ENCODE measurements at regions not wholly inside any gene's neighbourhood (a gene's known extent, or its start where the extent isn't known, plus 50 kb on each side); places are given as distances from the start of the nearest gene placed in this dataset.
"Not testable (repeated sequence)": the region's sequence is repeated elsewhere in the genome, so short reads cannot be mapped to it uniquely, and the experiment has no call there.

- WGBS, result 91% methylated on average over 2 of the region's 2 CpGs
- DNase-seq (ENCODE audit: extremely low spot score), result no peak
- no peak overlapping the region for H3K27ac ChIP-seq (ENCODE audit: low read depth)
- no peaks in the 10 kb centered on the region for H3K36me3 ChIP-seq (ENCODE audit: insufficient read depth)
- H3K4me3 ChIP-seq (ENCODE audit: low read depth, low read length), result no peak overlapping the region
- no peaks in the 10 kb centered on the region for H3K4me1 ChIP-seq (ENCODE audit: insufficient read depth)
These were observed 216.6 kb upstream of the RASGRP1 start for GRCh38 chr15:38781196-38781595.

GRCh38 chr15:38782156-38782555, 217.5 kb upstream of the RASGRP1 start:
- Histone ChIP-seq H3K4me3 (ENCODE audit: low read depth, low read length) (no peak overlapping the region), H3K27ac (ENCODE audit: low read depth) (no peak overlapping the region), H3K36me3 (ENCODE audit: insufficient read depth) (no peaks in the 10 kb centered on the region), H3K4me1 (ENCODE audit: insufficient read depth) (no peaks in the 10 kb centered on the region)
- 77% methylated on average over 1 of the region's 1 CpG for WGBS
- DNase-seq (ENCODE audit: extremely low spot score), result no peak

- Histone ChIP-seq H3K27ac (ENCODE audit: low read depth) (no peak overlapping the region), H3K4me1 (ENCODE audit: insufficient read depth) (no peaks in the 10 kb centered on the region), H3K4me3 (ENCODE audit: low read depth, low read length) (no peak overlapping the region), H3K36me3 (ENCODE audit: insufficient read depth) (no peaks in the 10 kb centered on the region)
- WGBS, result 87% methylated on average over 6 of the region's 6 CpGs
- no peak for DNase-seq (ENCODE audit: extremely low spot score)
These were observed 224.3 kb upstream of the RASGRP1 start for GRCh38 chr15:38788918-38789317.

- Histone ChIP-seq H3K27ac (ENCODE audit: low read depth) (no peak overlapping the region), H3K36me3 (ENCODE audit: insufficient read depth) (no peaks in the 10 kb centered on the region), H3K4me3 (ENCODE audit: low read depth, low read length) (no peak overlapping the region), H3K4me1 (ENCODE audit: insufficient read depth) (no peaks in the 10 kb centered on the region)
- DNase-seq (ENCODE audit: extremely low spot score), result no peak
- WGBS, result 71% methylated on average over 3 of the region's 3 CpGs
These were observed 225.0 kb upstream of the RASGRP1 start for GRCh38 chr15:38789566-38789965.

GRCh38 chr15:38793206-38793810, 228.7 kb upstream of the RASGRP1 start:
- no peak for DNase-seq (ENCODE audit: extremely low spot score)
- Histone ChIP-seq H3K4me1 (ENCODE audit: insufficient read depth) (no peaks in the 10 kb centered on the region), H3K36me3 (ENCODE audit: insufficient read depth) (no peaks in the 10 kb centered on the region), H3K27ac (ENCODE audit: low read depth) (no peak overlapping the region), H3K4me3 (ENCODE audit: low read depth, low read length) (no peak overlapping the region)
- 65% methylated on average over 4 of the region's 4 CpGs for WGBS

GRCh38 chr15:38795471-38796245, 231.0 kb upstream of the RASGRP1 start:
- WGBS, result 27% methylated on average over 3 of the region's 3 CpGs
- no peaks in the 10 kb centered on the region for H3K36me3 ChIP-seq (ENCODE audit: insufficient read depth)
- H3K4me1 ChIP-seq (ENCODE audit: insufficient read depth), result no peaks in the 10 kb centered on the region
- DNase-seq (ENCODE audit: extremely low spot score), result no peak
- no peak overlapping the region for H3K4me3 ChIP-seq (ENCODE audit: low read depth, low read length)
- no peak overlapping the region for H3K27ac ChIP-seq (ENCODE audit: low read depth)

- Histone ChIP-seq H3K36me3 (ENCODE audit: insufficient read depth) (no peaks in the 10 kb centered on the region), H3K4me3 (ENCODE audit: low read depth, low read length) (no peak overlapping the region), H3K4me1 (ENCODE audit: insufficient read depth) (no peaks in the 10 kb centered on the region), H3K27ac (ENCODE audit: low read depth) (no peak overlapping the region)
- 83% methylated on average over 3 of the region's 3 CpGs for WGBS
- no peak for DNase-seq (ENCODE audit: extremely low spot score)
These were observed 232.0 kb upstream of the RASGRP1 start for GRCh38 chr15:38796589-38796988.

- 91% methylated on average over 4 of the region's 4 CpGs for WGBS
These were observed 232.9 kb upstream of the RASGRP1 start for GRCh38 chr15:38797506-38797905.

GRCh38 chr15:38799202-38799601, 234.6 kb upstream of the RASGRP1 start:
- H3K4me1 ChIP-seq (ENCODE audit: insufficient read depth); DNase-seq (ENCODE audit: extremely low spot score); H3K27ac ChIP-seq (ENCODE audit: low read depth); H3K4me3 ChIP-seq (ENCODE audit: low read depth, low read length); H3K36me3 ChIP-seq (ENCODE audit: insufficient read depth): not testable (repeated sequence)
- 69% methylated on average over 5 of the region's 5 CpGs for WGBS

More at GRCh38 chr15:38797506-38797905, 232.9 kb upstream of the RASGRP1 start:
- H3K27ac ChIP-seq (ENCODE audit: low read depth); H3K4me3 ChIP-seq (ENCODE audit: low read depth, low read length); H3K36me3 ChIP-seq (ENCODE audit: insufficient read depth); DNase-seq (ENCODE audit: extremely low spot score); H3K4me1 ChIP-seq (ENCODE audit: insufficient read depth): not testable (repeated sequence)

- Histone ChIP-seq H3K4me1 (ENCODE audit: insufficient read depth) (no peaks in the 10 kb centered on the region), H3K36me3 (ENCODE audit: insufficient read depth) (no peaks in the 10 kb centered on the region), H3K4me3 (ENCODE audit: low read depth, low read length) (no peak overlapping the region), H3K27ac (ENCODE audit: low read depth) (no peak overlapping the region)
- no peak for DNase-seq (ENCODE audit: extremely low spot score)
These were observed 245.0 kb upstream of the RASGRP1 start for GRCh38 chr15:38809621-38810020.

- Histone ChIP-seq H3K4me3 (ENCODE audit: low read depth, low read length) (no peak overlapping the region), H3K4me1 (ENCODE audit: insufficient read depth) (no peaks in the 10 kb centered on the region), H3K36me3 (ENCODE audit: insufficient read depth) (no peaks in the 10 kb centered on the region), H3K27ac (ENCODE audit: low read depth) (no peak overlapping the region)
- DNase-seq (ENCODE audit: extremely low spot score), result no peak
- whole genome bisulfite sequencing, result 70% methylated on average over 2 of the region's 2 CpGs
These were observed 246.1 kb upstream of the RASGRP1 start for GRCh38 chr15:38810686-38811085.

- not testable (repeated sequence) for H3K36me3 ChIP-seq (ENCODE audit: insufficient read depth); H3K4me3 ChIP-seq (ENCODE audit: low read depth, low read length); H3K27ac ChIP-seq (ENCODE audit: low read depth); H3K4me1 ChIP-seq (ENCODE audit: insufficient read depth); DNase-seq (ENCODE audit: extremely low spot score)
- WGBS, result 100% methylated on average over 1 of the region's 1 CpG
These were observed 249.6 kb upstream of the RASGRP1 start for GRCh38 chr15:38814254-38814653.

- DNase-seq (ENCODE audit: extremely low spot score), result no peak
- WGBS, result 93% methylated on average over 1 of the region's 1 CpG
- Histone ChIP-seq H3K36me3 (ENCODE audit: insufficient read depth) (no peaks in the 10 kb centered on the region), H3K4me1 (ENCODE audit: insufficient read depth) (no peaks in the 10 kb centered on the region), H3K4me3 (ENCODE audit: low read depth, low read length) (no peak overlapping the region), H3K27ac (ENCODE audit: low read depth) (no peak overlapping the region)
These were observed 250.3 kb upstream of the RASGRP1 start for GRCh38 chr15:38814891-38815290.

- peak; percentile 45 for DNase-seq (ENCODE audit: extremely low spot score)
- H3K27ac ChIP-seq (ENCODE audit: low read depth), result no peak overlapping the region
- H3K4me3 ChIP-seq (ENCODE audit: low read depth, low read length), result no peak overlapping the region
- WGBS, result 21% methylated on average over 12 of the region's 12 CpGs
- H3K36me3 ChIP-seq (ENCODE audit: insufficient read depth), result no peaks in the 10 kb centered on the region
- no peaks in the 10 kb centered on the region for H3K4me1 ChIP-seq (ENCODE audit: insufficient read depth)
These were observed 253.0 kb upstream of the RASGRP1 start for GRCh38 chr15:38817427-38818156.

All from urinary bladder (tissue), 3 donors.